ENCODE measurements at regions not wholly inside any gene's neighbourhood (a gene's known extent, or its start where the extent isn't known, plus 50 kb on each side); places are given as distances from the start of the nearest gene placed in this dataset.

- H3K36me3 ChIP-seq (ENCODE audit: control insufficient read depth in 4 of 4, insufficient read depth in 3 of 4, low read depth in 1 of 4, low read length in 3 of 4): no peaks in the 10 kb centered on the region
- H3K9ac ChIP-seq (ENCODE audit: low read depth in 1 of 2, low read length in 2 of 2): no peak overlapping the region
- WGBS: 75% methylated on average over 2 of the region's 2 CpGs
Measured at GRCh38 chr4:133981327-133981726, 220.3 kb downstream of the PABPC4L start.

GRCh38 chr4:133972586-133972985 lies 229.0 kb downstream of the PABPC4L start:
- no peaks in the 10 kb centered on the region for H3K36me3 ChIP-seq (ENCODE audit: control insufficient read depth in 4 of 4, insufficient read depth in 3 of 4, low read depth in 1 of 4, low read length in 3 of 4)
- TF ChIP-seq YY1 (IDR thresholded peaks at IDR 0.05): no peak
- no peak for TF ChIP-seq NR2F2 (IDR thresholded peaks at IDR 0.05)
- TF ChIP-seq, protein P1, sequence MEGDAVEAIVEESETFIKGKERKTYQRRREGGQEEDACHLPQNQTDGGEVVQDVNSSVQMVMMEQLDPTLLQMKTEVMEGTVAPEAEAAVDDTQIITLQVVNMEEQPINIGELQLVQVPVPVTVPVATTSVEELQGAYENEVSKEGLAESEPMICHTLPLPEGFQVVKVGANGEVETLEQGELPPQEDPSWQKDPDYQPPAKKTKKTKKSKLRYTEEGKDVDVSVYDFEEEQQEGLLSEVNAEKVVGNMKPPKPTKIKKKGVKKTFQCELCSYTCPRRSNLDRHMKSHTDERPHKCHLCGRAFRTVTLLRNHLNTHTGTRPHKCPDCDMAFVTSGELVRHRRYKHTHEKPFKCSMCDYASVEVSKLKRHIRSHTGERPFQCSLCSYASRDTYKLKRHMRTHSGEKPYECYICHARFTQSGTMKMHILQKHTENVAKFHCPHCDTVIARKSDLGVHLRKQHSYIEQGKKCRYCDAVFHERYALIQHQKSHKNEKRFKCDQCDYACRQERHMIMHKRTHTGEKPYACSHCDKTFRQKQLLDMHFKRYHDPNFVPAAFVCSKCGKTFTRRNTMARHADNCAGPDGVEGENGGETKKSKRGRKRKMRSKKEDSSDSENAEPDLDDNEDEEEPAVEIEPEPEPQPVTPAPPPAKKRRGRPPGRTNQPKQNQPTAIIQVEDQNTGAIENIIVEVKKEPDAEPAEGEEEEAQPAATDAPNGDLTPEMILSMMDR (IDR thresholded peaks at IDR 0.05; ENCODE audit: low read depth, low read length, missing input control): no peak
- no peak for TF ChIP-seq GABPA (IDR thresholded peaks at IDR 0.05 in 1 of 2, conservative IDR thresholded peaks at IDR 0.05 in 1 of 2)
- TF ChIP-seq FOXA1 (IDR thresholded peaks at IDR 0.05): no peak
- H3K9me3 ChIP-seq (ENCODE audit: control insufficient read depth in 4 of 4, low read length in 3 of 4): no peaks in the 10 kb centered on the region
- no peaks in the 10 kb centered on the region for H3K27me3 ChIP-seq (ENCODE audit: control insufficient read depth in 4 of 4, insufficient read depth in 4 of 4, low read length in 3 of 4)
- no peak overlapping the region for H3K9ac ChIP-seq (ENCODE audit: low read depth in 1 of 2, low read length in 2 of 2)
- no peak for DNase-seq (ENCODE audit: low spot score)
- no peak overlapping the region for H3K4me3 ChIP-seq (ENCODE audit: low read depth in 1 of 3, low read length in 3 of 3)
- WGBS: 85% methylated on average over 2 of the region's 2 CpGs
- H3K27ac ChIP-seq (ENCODE audit: low read depth in 1 of 2, low read length in 2 of 2): no peak overlapping the region
- H3K4me1 ChIP-seq (ENCODE audit: control insufficient read depth in 4 of 4, insufficient read depth in 4 of 4, low read length in 3 of 4): no peaks in the 10 kb centered on the region

More at GRCh38 chr4:133981327-133981726, 220.3 kb downstream of the PABPC4L start:
- Histone ChIP-seq H3K27me3 (ENCODE audit: control insufficient read depth in 4 of 4, insufficient read depth in 4 of 4, low read length in 3 of 4) (no peaks in the 10 kb centered on the region), H3K27ac (ENCODE audit: low read depth in 1 of 2, low read length in 2 of 2) (no peak overlapping the region), H3K4me1 (ENCODE audit: control insufficient read depth in 4 of 4, insufficient read depth in 4 of 4, low read length in 3 of 4) (no peaks in the 10 kb centered on the region), H3K9me3 (ENCODE audit: control insufficient read depth in 4 of 4, low read length in 3 of 4) (no peaks in the 10 kb centered on the region), H3K4me3 (ENCODE audit: low read depth in 1 of 3, low read length in 3 of 3) (no peak overlapping the region)
- DNase-seq (ENCODE audit: low spot score): no peak
- TF ChIP-seq, protein P2, sequence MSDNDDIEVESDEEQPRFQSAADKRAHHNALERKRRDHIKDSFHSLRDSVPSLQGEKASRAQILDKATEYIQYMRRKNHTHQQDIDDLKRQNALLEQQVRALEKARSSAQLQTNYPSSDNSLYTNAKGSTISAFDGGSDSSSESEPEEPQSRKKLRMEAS (IDR thresholded peaks at IDR 0.05): no peak
- TF ChIP-seq HNF4A (conservative IDR thresholded peaks at IDR 0.05) (no peak), REST (IDR thresholded peaks at IDR 0.05) (no peak), GABPA (IDR thresholded peaks at IDR 0.05 in 1 of 2, conservative IDR thresholded peaks at IDR 0.05 in 1 of 2) (no peak), RXRA (IDR thresholded peaks at IDR 0.05) (no peak), RAD21 (IDR thresholded peaks at IDR 0.05) (no peak), EGR1 (IDR thresholded peaks at IDR 0.05; ENCODE audit: low read depth in 2 of 2) (no peak)

- Histone ChIP-seq H3K4me3 (ENCODE audit: low read depth in 1 of 3, low read length in 3 of 3) (no peak overlapping the region), H3K27me3 (ENCODE audit: control insufficient read depth in 4 of 4, insufficient read depth in 4 of 4, low read length in 3 of 4) (no peaks in the 10 kb centered on the region), H3K27ac (ENCODE audit: low read depth in 1 of 2, low read length in 2 of 2) (no peak overlapping the region), H3K9me3 (ENCODE audit: control insufficient read depth in 4 of 4, low read length in 3 of 4) (no peaks in the 10 kb centered on the region), H3K4me1 (ENCODE audit: control insufficient read depth in 4 of 4, insufficient read depth in 4 of 4, low read length in 3 of 4) (no peaks in the 10 kb centered on the region), H3K9ac (ENCODE audit: low read depth in 1 of 2, low read length in 2 of 2) (no peak overlapping the region), H3K36me3 (ENCODE audit: control insufficient read depth in 4 of 4, insufficient read depth in 3 of 4, low read depth in 1 of 4, low read length in 3 of 4) (no peaks in the 10 kb centered on the region)
- DNase-seq (ENCODE audit: low spot score): no peak
- WGBS: 56% methylated on average over 4 of the region's 4 CpGs
- TF ChIP-seq GABPA (IDR thresholded peaks at IDR 0.05 in 1 of 2, conservative IDR thresholded peaks at IDR 0.05 in 1 of 2) (no peak), ATF3 (IDR thresholded peaks at IDR 0.05) (no peak), YY1 (IDR thresholded peaks at IDR 0.05) (no peak), SP1 (IDR thresholded peaks at IDR 0.05) (no peak), HNF4G (IDR thresholded peaks at IDR 0.05) (no peak), ZBTB33 (IDR thresholded peaks at IDR 0.05) (no peak), FOXA2 (IDR thresholded peaks at IDR 0.05) (no peak)
- TF ChIP-seq, protein P1 (IDR thresholded peaks at IDR 0.05; ENCODE audit: low read depth, low read length, missing input control): no peak
- TF ChIP-seq, protein P2 (IDR thresholded peaks at IDR 0.05): no peak
Measured at GRCh38 chr4:133969202-133969848, 232.3 kb downstream of the PABPC4L start.
